HG02759 (cell line): ENCODE measurements at regions not wholly inside any gene's neighbourhood (a gene's known extent, or its start where the extent isn't known, plus 50 kb on each side); places are given as distances from the start of the nearest gene placed in this dataset.
"Not testable (repeated sequence)": the region's sequence is repeated elsewhere in the genome, so short reads cannot be mapped to it uniquely, and the experiment has no call there.

ENCODE experiments used
- ATAC-seq: cut with Tn5 transposase; IDR thresholded peaks from one replicate; pipeline ENCODE4 v1.9.1; 2021; ENCODE audit warnings: mild to moderate bottlenecking, moderate library complexity; ENCODE audit not compliant: unreplicated experiment

GRCh38 chr22:48084041-48084728, 1321.7 kb downstream of the TBC1D22A start:
- peak; percentile 71 for ATAC-seq

GRCh38 chr22:48083502-48083901, 1321.1 kb downstream of the TBC1D22A start:
- ATAC-seq, result peak; percentile 36

GRCh38 chr22:48082284-48082683, 1319.8 kb downstream of the TBC1D22A start:
- ATAC-seq, result no peak

- no peak for ATAC-seq
Observed at GRCh38 chr22:48081281-48081680, 1318.8 kb downstream of the TBC1D22A start.

- no peak for ATAC-seq
Observed at GRCh38 chr22:48080316-48081165, 1318.1 kb downstream of the TBC1D22A start.

- ATAC-seq, result no peak
Observed at GRCh38 chr22:48079505-48080290, 1317.2 kb downstream of the TBC1D22A start.

GRCh38 chr22:48078825-48079224, 1316.4 kb downstream of the TBC1D22A start:
- no peak for ATAC-seq

- ATAC-seq, result no peak
Observed at GRCh38 chr22:48077699-48078098, 1315.2 kb downstream of the TBC1D22A start.

GRCh38 chr22:48076008-48076407, 1313.6 kb downstream of the TBC1D22A start:
- ATAC-seq, result no peak

GRCh38 chr22:48075604-48076003, 1313.2 kb downstream of the TBC1D22A start:
- no peak for ATAC-seq

- ATAC-seq, result no peak
Observed at GRCh38 chr22:48072777-48073176, 1310.3 kb downstream of the TBC1D22A start.

GRCh38 chr22:48071828-48072227, 1309.4 kb downstream of the TBC1D22A start:
- no peak for ATAC-seq

GRCh38 chr22:48071305-48071704, 1308.9 kb downstream of the TBC1D22A start:
- no peak for ATAC-seq

GRCh38 chr22:48070760-48071159, 1308.3 kb downstream of the TBC1D22A start:
- no peak for ATAC-seq

- no peak for ATAC-seq
Observed at GRCh38 chr22:48070083-48070482, 1307.6 kb downstream of the TBC1D22A start.

- no peak for ATAC-seq
Observed at GRCh38 chr22:48069256-48069655, 1306.8 kb downstream of the TBC1D22A start.

- ATAC-seq, result no peak
Observed at GRCh38 chr22:48068323-48068885, 1306.0 kb downstream of the TBC1D22A start.

- ATAC-seq, result no peak
Observed at GRCh38 chr22:48065892-48066291, 1303.4 kb downstream of the TBC1D22A start.

- no peak for ATAC-seq
Observed at GRCh38 chr22:48061726-48062125, 1299.3 kb downstream of the TBC1D22A start.

- no peak for ATAC-seq
Observed at GRCh38 chr22:48060266-48060665, 1297.8 kb downstream of the TBC1D22A start.

- ATAC-seq, result not testable (repeated sequence)
Observed at GRCh38 chr22:48059521-48059920, 1297.1 kb downstream of the TBC1D22A start.
